Myocyte (in vitro differentiated cells): ENCODE measurements at regions not wholly inside any gene's neighbourhood (a gene's known extent, or its start where the extent isn't known, plus 50 kb on each side); places are given as distances from the start of the nearest gene placed in this dataset.

Experiments used
- DNase-seq: peaks from one replicate; pipeline ENCODE4 v3.0.0-alpha.2; 2012; ENCODE audit warnings: low read depth

- DNase-seq, result no peak
Measured at GRCh38 chr10:111435871-111436270, 359.0 kb downstream of the ADRA2A start.

DNA sequence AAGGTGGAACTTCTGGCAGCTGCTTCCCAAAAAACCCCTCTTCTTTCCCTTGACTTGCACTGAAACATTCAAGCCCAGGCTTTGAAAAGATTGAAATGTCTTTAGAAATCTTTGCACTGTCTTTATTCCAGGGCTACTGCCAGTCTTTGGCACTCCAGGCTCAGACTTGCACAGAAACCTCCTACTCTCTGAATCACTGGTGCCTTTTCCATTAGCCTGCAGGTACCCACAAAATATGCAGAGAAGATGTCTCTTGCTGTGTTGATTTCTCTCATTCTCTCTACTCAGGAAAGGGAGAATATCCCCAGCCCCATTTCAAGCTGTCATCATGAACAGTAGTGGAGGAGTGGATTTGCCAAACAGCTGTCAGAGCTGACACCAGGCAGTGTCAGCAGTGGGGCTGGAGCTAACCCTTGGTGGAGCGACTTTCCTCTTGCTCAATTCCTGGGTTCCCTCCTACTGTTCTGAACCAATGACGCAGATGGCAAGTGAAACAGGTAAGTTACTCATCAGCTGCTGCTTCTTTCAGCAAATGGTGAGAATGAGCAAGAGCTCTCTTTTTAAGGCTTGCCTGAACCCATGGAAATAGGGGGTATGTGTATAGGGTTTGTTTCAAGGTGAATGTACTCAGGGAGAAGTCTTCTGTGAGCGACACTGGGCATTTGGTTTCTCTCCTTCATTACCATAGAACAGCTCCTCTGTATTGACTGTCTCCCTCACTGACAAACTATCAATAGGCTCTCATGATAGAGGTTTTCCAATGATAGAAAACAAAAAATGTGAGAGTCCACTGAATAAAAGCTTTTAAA lies 362.4 kb downstream of the ADRA2A start:
- no peak for DNase-seq

DNA sequence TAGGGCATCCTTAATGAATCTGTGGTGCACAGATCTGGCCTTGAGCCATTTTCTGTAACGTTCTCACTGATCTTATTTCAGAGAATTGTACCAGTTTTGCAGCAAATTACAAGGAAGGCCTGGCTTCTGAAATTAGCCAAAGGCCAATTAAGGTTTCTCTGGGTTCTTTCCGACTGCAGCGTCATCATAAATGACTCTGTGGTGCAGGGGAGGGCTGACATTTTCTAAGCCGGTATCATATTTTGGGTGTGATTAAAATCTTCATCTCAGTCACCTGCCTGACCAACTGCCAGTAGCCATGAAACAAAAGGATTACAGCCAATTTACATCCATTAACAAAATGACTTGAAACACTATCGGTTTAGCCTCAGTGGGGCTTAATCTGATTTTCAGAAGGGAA lies 363.7 kb downstream of the ADRA2A start:
- no peak for DNase-seq

GRCh38 chr10:111445667-111446066 lies 368.8 kb downstream of the ADRA2A start:
- DNase-seq, result no peak

DNA sequence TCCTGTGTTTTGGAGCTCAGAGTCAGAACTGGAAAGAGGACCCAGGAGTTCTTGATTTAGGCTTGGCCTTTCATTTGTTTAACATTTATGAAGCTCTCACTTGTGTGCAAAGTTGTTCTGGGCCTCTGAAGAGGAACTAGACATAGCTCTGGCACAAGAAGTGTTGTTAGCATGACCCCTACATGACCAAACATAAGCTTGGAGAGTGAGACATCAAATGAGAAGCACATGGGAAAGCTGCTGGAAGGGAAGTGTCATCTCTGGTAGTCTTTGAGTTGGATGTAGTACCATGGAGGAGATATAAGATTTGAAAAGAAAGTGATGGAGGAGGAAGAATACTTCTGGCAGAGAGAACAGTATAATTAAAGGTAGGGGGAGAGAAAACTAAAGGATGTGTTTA lies 370.1 kb downstream of the ADRA2A start:
- no peak for DNase-seq

GRCh38 chr10:111452153-111452552 lies 375.3 kb downstream of the ADRA2A start:
- no peak for DNase-seq

- peak; percentile 2 for DNase-seq
Measured at GRCh38 chr10:111455776-111456426, 379.1 kb downstream of the ADRA2A start.

GRCh38 chr10:111458256-111458655 lies 381.4 kb downstream of the ADRA2A start:
- no peak for DNase-seq

DNA sequence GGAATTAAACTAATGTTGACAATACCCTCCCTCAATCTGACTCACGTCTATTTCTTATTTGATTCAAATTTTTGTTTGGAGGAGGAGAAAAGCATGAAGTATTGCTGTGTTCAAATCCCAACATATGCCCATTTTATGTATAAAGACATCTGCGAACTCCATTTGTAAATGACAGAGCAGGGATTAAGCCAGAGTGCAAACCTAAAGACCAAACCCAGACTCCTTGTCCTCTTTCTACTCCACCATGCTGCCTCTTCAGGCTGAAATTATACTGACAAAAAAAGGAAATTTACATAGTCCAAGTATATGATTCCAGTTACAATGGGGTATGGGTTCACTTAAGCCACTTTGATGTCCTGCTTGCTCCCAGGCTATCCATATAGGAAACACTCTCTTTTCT lies 383.1 kb downstream of the ADRA2A start:
- no peak for DNase-seq

- no peak for DNase-seq
Measured at GRCh38 chr10:111472445-111472844, 395.6 kb downstream of the ADRA2A start.

- no peak for DNase-seq
Measured at GRCh38 chr10:111473361-111473760, 396.5 kb downstream of the ADRA2A start.

DNA sequence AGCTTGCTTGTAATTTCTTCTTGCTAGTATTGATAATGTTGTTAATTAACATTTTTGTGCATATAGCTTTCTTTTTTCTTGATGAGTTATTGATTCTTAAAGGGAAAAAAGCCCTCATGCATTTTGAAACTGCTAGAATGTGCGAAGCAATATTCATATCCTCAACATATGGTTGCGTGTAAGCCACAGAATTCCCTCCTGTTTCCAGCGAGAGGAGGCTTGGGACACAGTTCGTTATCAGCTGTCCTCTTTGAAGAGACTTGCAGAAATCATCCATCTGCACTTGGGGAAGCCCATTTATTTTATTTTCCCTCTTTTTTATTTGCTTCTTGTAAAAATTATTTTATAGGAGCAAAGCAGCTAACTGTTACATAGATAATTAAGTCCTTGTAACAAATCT lies 398.0 kb downstream of the ADRA2A start:
- DNase-seq, result no peak

DNA sequence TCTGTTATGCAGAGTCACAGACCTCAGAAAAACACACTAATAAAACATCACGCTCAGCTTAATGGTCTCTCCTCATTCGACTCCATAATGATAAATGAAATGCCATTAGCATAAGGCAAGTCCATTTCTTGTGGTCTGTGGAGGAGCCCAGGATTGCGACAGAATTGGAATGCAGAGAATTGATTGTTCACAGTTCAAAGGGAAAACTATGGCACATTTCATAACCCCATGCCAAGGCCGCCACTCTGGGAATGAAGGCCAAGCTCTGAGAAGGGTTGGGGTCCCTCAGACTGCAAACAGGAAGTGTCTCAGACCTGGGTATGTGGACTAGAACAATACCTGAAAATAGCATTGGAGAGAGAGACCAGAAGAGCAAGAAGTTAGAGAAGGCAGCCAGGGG lies 398.9 kb downstream of the ADRA2A start:
- DNase-seq, result no peak

- DNase-seq, result no peak
Measured at GRCh38 chr10:111478651-111479050, 401.8 kb downstream of the ADRA2A start.

DNA sequence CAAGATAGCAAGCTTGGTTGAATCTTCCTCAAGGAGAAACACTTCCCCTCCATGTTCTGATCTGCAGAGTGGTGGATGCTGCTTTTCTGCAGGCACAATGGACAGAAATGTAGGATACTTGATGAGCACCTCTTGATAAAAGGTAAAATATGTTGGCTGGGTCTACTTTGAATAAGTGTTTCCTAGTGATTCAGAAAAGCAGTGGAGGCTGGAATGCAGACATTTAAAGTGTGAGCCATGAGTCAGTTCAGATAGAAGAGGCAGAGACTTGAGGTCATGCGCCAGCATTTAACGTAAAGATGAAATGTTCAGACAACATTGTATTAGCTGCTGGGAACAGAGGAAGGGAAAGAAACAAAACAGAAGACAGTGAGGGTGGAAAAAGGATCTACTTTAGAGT lies 403.1 kb downstream of the ADRA2A start:
- no peak for DNase-seq

- DNase-seq, result peak; percentile 3
Measured at GRCh38 chr10:111481261-111481826, 404.5 kb downstream of the ADRA2A start.

DNA sequence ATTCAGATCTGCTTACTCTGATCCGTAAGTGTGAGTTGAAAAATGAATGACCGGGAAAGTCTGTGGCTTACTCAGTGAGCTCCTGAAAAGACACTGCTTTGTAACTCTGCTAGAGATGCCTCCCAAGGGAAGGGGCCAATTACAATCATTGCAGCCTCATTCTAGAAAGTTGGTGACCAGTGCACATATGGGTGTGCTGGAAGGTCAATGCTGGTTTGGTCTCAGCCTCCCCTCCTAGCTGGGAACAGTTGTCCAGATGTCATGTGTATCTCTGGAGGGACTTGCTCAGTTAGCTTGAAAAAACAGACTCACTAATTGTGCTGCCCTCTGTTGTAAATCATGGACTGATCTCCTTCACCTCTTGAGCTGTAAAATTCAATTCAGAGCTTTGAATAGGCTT lies 405.0 kb downstream of the ADRA2A start:
- no peak for DNase-seq

GRCh38 chr10:111482621-111483216 lies 405.9 kb downstream of the ADRA2A start:
- DNase-seq, result no peak

DNA sequence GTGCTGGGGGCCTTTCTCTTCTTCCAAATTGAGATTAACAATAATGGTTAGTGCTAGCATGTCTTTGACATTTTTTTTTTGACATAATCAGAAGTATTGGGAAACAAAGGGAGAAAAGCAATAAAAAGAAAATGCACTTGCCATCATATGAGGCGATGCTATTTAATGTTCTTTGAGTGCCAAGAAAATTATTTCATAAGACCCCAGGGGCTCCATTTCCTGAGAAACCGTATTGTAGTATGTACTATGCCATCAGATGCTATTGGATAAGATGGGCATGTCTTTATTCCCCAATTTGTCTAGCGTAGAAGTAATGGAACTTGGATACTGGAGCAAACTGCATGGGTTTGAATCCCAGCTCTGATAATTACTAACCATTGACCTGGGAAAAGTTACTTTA lies 408.9 kb downstream of the ADRA2A start:
- no peak for DNase-seq

DNA sequence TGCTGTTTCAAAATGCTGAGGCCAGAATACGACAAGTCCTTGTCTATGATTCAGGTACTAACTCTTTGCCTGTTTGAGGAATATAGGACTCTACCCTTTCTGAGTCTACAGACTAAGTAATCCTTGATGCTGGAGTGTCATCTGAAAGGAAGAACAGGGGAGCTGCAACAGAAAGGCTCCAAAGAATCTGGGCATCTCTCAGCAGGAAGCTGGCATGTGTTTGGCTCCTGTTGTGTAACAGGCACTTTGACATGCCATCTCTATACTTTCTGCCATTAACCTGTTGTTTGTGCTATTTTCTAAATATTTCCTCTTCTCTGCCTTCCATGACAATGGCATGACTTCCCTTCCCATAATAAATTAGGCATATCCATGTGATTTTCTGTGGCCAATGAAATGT lies 409.5 kb downstream of the ADRA2A start:
- DNase-seq, result no peak

DNA sequence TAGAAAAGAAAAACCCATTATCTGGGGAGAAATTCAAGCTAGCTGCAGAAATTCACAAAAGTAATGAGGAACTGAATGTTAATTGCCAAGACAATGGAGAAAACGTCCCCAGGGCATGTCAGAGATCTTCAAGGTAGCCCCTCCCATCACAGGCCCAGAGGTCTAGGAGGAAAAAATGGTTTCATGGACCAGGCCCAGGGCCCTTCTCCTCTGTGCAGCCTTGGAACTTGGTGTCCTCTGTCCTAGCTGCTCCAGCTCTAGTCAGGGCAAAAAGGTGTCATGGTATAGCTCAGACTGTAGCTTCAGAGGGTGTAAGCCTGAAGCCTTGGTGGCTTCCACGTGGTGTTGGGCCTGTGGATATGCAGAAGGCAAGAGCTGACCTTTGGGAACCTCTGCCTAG lies 411.8 kb downstream of the ADRA2A start:
- DNase-seq, result no peak

DNA sequence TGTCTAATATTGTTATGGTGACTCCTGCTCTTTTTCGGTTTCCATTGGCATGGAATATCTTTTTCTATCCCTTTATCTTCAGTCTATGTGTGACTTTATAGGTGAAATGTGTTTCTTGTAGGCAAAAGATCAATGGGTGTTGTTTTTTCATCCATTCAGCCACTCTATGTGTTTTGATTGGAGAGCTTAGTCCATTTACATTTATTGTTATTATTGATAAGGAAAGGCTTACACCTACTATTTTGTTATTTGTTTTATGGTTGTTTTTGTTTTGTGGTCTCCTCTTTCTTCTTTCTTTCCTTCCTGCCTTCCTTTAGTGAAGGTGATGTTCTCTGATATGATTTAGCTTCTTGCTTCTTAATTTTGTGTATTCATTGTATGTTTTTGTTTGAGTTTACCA lies 414.3 kb downstream of the ADRA2A start:
- DNase-seq, result no peak
